ENCODE measurements at regions not wholly inside any gene's neighbourhood (a gene's known extent, or its start where the extent isn't known, plus 50 kb on each side); places are given as distances from the start of the nearest gene placed in this dataset.

- TF ChIP-seq ZNF274 (IDR thresholded peaks at IDR 0.05; ENCODE audit: low read depth, low read length): no peak
- no peak for TF ChIP-seq YY1 (IDR thresholded peaks at IDR 0.05; ENCODE audit: insufficient read depth, insufficient read length)
- TF ChIP-seq SUZ12 (IDR thresholded peaks at IDR 0.05; ENCODE audit: extremely low read depth, insufficient read depth, insufficient read length): no peak
Observed at GRCh38 chr3:23754215-23754614, 51.5 kb upstream of the UBE2E1 start.

All from NT2/D1 (cell line).